ENCODE measurements at regions not wholly inside any gene's neighbourhood (a gene's known extent, or its start where the extent isn't known, plus 50 kb on each side); places are given as distances from the start of the nearest gene placed in this dataset.
A peak's percentile ranks its signal among the peaks of the same experiment; 100 is the strongest.

GRCh38 chr11:94705891-94706615 is 62.1 kb upstream of the AMOTL1 start (continued):
- TF ChIP-seq ZNF366 (tag by site-specific recombination; conservative IDR thresholded peaks at IDR 0.05): 0 out of 2 replicates have a peak, but pooled peaks have one; percentile 13
- no peak for TF ChIP-seq ZNF211 (tag by site-specific recombination; IDR thresholded peaks at IDR 0.05; ENCODE audit: low read depth)
- TF ChIP-seq KLF17 (tag by site-specific recombination; IDR thresholded peaks at IDR 0.05): no peak
- TF ChIP-seq PRDM10 (tag by site-specific recombination; IDR thresholded peaks at IDR 0.05): 0 out of 2 replicates have a peak, but pooled peaks have one; percentile 13
- TF ChIP-seq ZNF660 (tag by site-specific recombination; IDR thresholded peaks at IDR 0.05): 0 out of 2 replicates have a peak, but pooled peaks have one; percentile 39
- TF ChIP-seq YY1 (tag by site-specific recombination; IDR thresholded peaks at IDR 0.05): no peak
- no peak for TF ChIP-seq SP7 (tag by site-specific recombination; IDR thresholded peaks at IDR 0.05)
- TF ChIP-seq ZNF335 (tag by site-specific recombination; conservative IDR thresholded peaks at IDR 0.05): peak; percentile 62
- TF ChIP-seq ZNF169 (tag by site-specific recombination; IDR thresholded peaks at IDR 0.05): no peak
- TF ChIP-seq ZNF175 (tag by site-specific recombination; IDR thresholded peaks at IDR 0.05): no peak
- TF ChIP-seq ZNF133 (tag by site-specific recombination; IDR thresholded peaks at IDR 0.05): no peak
- no peak for TF ChIP-seq HOXD13 (CRISPR knock-in tag; IDR thresholded peaks at IDR 0.05; ENCODE audit: borderline replicate concordance)
- TF ChIP-seq ZNF391 (tag by site-specific recombination; IDR thresholded peaks at IDR 0.05; ENCODE audit: borderline replicate concordance, low read depth): no peak
- no peak for TF ChIP-seq GLIS2 (tag by site-specific recombination; IDR thresholded peaks at IDR 0.05)
- TF ChIP-seq ZNF529 (tag by site-specific recombination; IDR thresholded peaks at IDR 0.05; ENCODE audit: insufficient replicate concordance): no peak
- TF ChIP-seq ZNF580 (tag by site-specific recombination; IDR thresholded peaks at IDR 0.05): no peak
- no peak for TF ChIP-seq ZNF561 (tag by site-specific recombination; IDR thresholded peaks at IDR 0.05; ENCODE audit: borderline replicate concordance)
- no peak; the same call in 1 of the 2 replicates for TF ChIP-seq ZNF513 (tag by site-specific recombination; IDR thresholded peaks at IDR 0.05)
- TF ChIP-seq ZNF404 (tag by site-specific recombination; IDR thresholded peaks at IDR 0.05): no peak
- no peak for TF ChIP-seq ZNF558 (tag by site-specific recombination; IDR thresholded peaks at IDR 0.05)
- TF ChIP-seq ZNF624 (tag by site-specific recombination; IDR thresholded peaks at IDR 0.05): no peak
- no peak for TF ChIP-seq ZFHX2 (tag by site-specific recombination; conservative IDR thresholded peaks at IDR 0.05)
- no peak for TF ChIP-seq ZNF426 (tag by site-specific recombination; IDR thresholded peaks at IDR 0.05)
- no peak for TF ChIP-seq ZNF830 (tag by site-specific recombination; IDR thresholded peaks at IDR 0.05; ENCODE audit: low read depth)
- TF ChIP-seq BCL11B (tag by site-specific recombination; IDR thresholded peaks at IDR 0.05; ENCODE audit: low read depth): no peak
- TF ChIP-seq ZNF544 (tag by site-specific recombination; IDR thresholded peaks at IDR 0.05): no peak
- TF ChIP-seq GLI4 (tag by site-specific recombination; IDR thresholded peaks at IDR 0.05): no peak
- no peak for TF ChIP-seq ZNF341 (tag by site-specific recombination; IDR thresholded peaks at IDR 0.05; ENCODE audit: low read depth)
- peak; percentile 76 for TF ChIP-seq ZBTB17 (tag by site-specific recombination; IDR thresholded peaks at IDR 0.05)
- TF ChIP-seq PRDM6 (tag by site-specific recombination; IDR thresholded peaks at IDR 0.05): 0 out of 2 replicates have a peak, but pooled peaks have one; percentile 24
- TF ChIP-seq REPIN1 (tag by site-specific recombination; IDR thresholded peaks at IDR 0.05; ENCODE audit: low read depth): no peak
- TF ChIP-seq ZNF701 (tag by site-specific recombination; IDR thresholded peaks at IDR 0.05): no peak
- TF ChIP-seq ZNF658 (tag by site-specific recombination; IDR thresholded peaks at IDR 0.05): no peak
- TF ChIP-seq ZIC2 (tag by site-specific recombination; IDR thresholded peaks at IDR 0.05): no peak
